Body of pancreas (tissue), 4 donors: ENCODE measurements at regions not wholly inside any gene's neighbourhood (a gene's known extent, or its start where the extent isn't known, plus 50 kb on each side); places are given as distances from the start of the nearest gene placed in this dataset.

Source experiments
- POLR2A ChIP-seq, 3 donors: fragments of 450-650 bp; IDR thresholded peaks; one replicate each; pipeline ENCODE4 v1.6.1; 2016; ENCODE audit warnings: antibody characterized with exemption in 3 of 3, mild to moderate bottlenecking in 2 of 3
- TF ChIP-seq, protein P1 (sequence below), 7 experiments: fragments of 450-650 bp in 4 of 7; fragments of 200-600 bp in 3 of 7; sonication (generic) in 3 of 7; IDR thresholded peaks; one replicate each; pipeline ENCODE4 v1.5.1; 2016 to 2019; ENCODE audit warnings: antibody characterized with exemption in 7 of 7

DNA sequence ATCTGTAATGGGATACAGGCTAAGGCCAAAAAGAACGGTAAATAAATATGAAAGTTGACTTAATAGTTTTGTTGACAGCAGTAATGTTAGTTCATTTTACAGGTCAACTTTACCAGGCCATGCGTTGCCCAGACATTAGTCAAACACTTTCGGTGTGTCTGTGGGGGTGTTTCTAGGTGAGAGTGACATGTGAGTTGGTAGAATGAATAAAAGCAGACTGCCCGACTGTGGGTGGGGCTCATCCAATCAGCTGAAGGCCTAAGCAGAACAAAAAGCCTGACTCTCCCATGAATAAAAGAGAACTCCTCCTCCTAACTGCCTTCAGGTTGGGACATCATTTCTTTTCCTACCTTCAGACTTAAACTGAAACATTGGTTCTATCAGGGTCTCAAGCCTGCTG lies 132.3 kb downstream of the MTPAP start:
- TF ChIP-seq, protein P1, sequence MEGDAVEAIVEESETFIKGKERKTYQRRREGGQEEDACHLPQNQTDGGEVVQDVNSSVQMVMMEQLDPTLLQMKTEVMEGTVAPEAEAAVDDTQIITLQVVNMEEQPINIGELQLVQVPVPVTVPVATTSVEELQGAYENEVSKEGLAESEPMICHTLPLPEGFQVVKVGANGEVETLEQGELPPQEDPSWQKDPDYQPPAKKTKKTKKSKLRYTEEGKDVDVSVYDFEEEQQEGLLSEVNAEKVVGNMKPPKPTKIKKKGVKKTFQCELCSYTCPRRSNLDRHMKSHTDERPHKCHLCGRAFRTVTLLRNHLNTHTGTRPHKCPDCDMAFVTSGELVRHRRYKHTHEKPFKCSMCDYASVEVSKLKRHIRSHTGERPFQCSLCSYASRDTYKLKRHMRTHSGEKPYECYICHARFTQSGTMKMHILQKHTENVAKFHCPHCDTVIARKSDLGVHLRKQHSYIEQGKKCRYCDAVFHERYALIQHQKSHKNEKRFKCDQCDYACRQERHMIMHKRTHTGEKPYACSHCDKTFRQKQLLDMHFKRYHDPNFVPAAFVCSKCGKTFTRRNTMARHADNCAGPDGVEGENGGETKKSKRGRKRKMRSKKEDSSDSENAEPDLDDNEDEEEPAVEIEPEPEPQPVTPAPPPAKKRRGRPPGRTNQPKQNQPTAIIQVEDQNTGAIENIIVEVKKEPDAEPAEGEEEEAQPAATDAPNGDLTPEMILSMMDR (IDR thresholded peaks at IDR 0.05), result no peak
- no peak for TF ChIP-seq POLR2A (IDR thresholded peaks at IDR 0.05)
